HG03159 (cell line): ENCODE measurements at regions not wholly inside any gene's neighbourhood (a gene's known extent, or its start where the extent isn't known, plus 50 kb on each side); places are given as distances from the start of the nearest gene placed in this dataset.
"Not testable (repeated sequence)": the region's sequence is repeated elsewhere in the genome, so short reads cannot be mapped to it uniquely, and the experiment has no call there.

Source experiments
- ATAC-seq: cut with Tn5 transposase; IDR thresholded peaks from one replicate; pipeline ENCODE4 v1.9.1; 2021; ENCODE audit warnings: mild to moderate bottlenecking, moderate library complexity; ENCODE audit not compliant: unreplicated experiment

- ATAC-seq: no peak
These were observed 87.3 kb upstream of the ABCC4 start for GRCh38 chr13:95388420-95389079.

- no peak for ATAC-seq
These were observed 90.1 kb upstream of the ABCC4 start for GRCh38 chr13:95391362-95391761.

GRCh38 chr13:95391785-95392184 is 90.5 kb upstream of the ABCC4 start:
- ATAC-seq: no peak

- ATAC-seq: no peak
These were observed 91.3 kb upstream of the ABCC4 start for GRCh38 chr13:95392597-95392996.

GRCh38 chr13:95403349-95404140 is 102.3 kb upstream of the ABCC4 start:
- peak; percentile 24 for ATAC-seq

GRCh38 chr13:95404141-95404882 is 103.1 kb upstream of the ABCC4 start:
- ATAC-seq: peak; percentile 86

- ATAC-seq: no peak
These were observed 104.9 kb upstream of the ABCC4 start for GRCh38 chr13:95406176-95406575.

- no peak for ATAC-seq
These were observed 110.3 kb upstream of the ABCC4 start for GRCh38 chr13:95411428-95412040.

GRCh38 chr13:95418946-95419345 is 117.7 kb upstream of the ABCC4 start:
- no peak for ATAC-seq

GRCh38 chr13:95420501-95420900 is 119.2 kb upstream of the ABCC4 start:
- no peak for ATAC-seq

GRCh38 chr13:95426631-95427030 is 125.4 kb upstream of the ABCC4 start:
- no peak for ATAC-seq

- not testable (repeated sequence) for ATAC-seq
These were observed 122.0 kb upstream of the CLDN10 start for GRCh38 chr13:95430525-95430924.

- no peak for ATAC-seq
These were observed 120.4 kb upstream of the CLDN10 start for GRCh38 chr13:95432141-95432540.

- no peak for ATAC-seq
These were observed 119.0 kb upstream of the CLDN10 start for GRCh38 chr13:95433537-95433936.

GRCh38 chr13:95434111-95434510 is 118.4 kb upstream of the CLDN10 start:
- ATAC-seq: no peak

GRCh38 chr13:95437561-95437960 is 115.0 kb upstream of the CLDN10 start:
- no peak for ATAC-seq

- no peak for ATAC-seq
These were observed 114.2 kb upstream of the CLDN10 start for GRCh38 chr13:95438297-95438696.

GRCh38 chr13:95440441-95441088 is 112.0 kb upstream of the CLDN10 start:
- ATAC-seq: no peak

- ATAC-seq: no peak
These were observed 111.2 kb upstream of the CLDN10 start for GRCh38 chr13:95441326-95441725.

GRCh38 chr13:95444006-95444730 is 108.4 kb upstream of the CLDN10 start:
- ATAC-seq: no peak
